Panc1 (cell line): ENCODE measurements at regions not wholly inside any gene's neighbourhood (a gene's known extent, or its start where the extent isn't known, plus 50 kb on each side); places are given as distances from the start of the nearest gene placed in this dataset.

Source experiments
- ATAC-seq: fragments of 200-7000 bp; cut with Tn5 transposase; 2 replicates; pipeline ENCODE4 v1.9.1; 2020; ENCODE audit warnings: mild to moderate bottlenecking, moderate library complexity
- BruUV-seq: library from RNA; stranded (reverse); fragments of 400-500 nt; replicated peaks from 2 replicates; lab custom pipeline; 2021; lab: Mats Ljungman, UMichigan
- CTCF ChIA-PET: fragments of 300-600 bp; sonication (Branson Sonifier 250); formaldehyde crosslinking; loops from one replicate; lab custom pipeline; 2022; ENCODE audit warnings: antibody characterized with exemption; lab: Charles Lee
- POLR2A ChIA-PET: fragments of 300-600 bp; sonication (Branson Sonifier 250); formaldehyde crosslinking; loops from one replicate; lab custom pipeline; 2022; ENCODE audit warnings: antibody characterized with exemption; lab: Charles Lee
- DNase-seq: peaks from one replicate; pipeline ENCODE4 v3.0.0-alpha.2; 2010; ENCODE audit warnings: low read depth, low spot score
- H3K27ac ChIP-seq: 2 replicates; pipeline ENCODE4 v1.5.1; 2011; ENCODE audit warnings: mild to moderate bottlenecking, low read length, inconsistent platforms
- H3K27me3 ChIP-seq: fragments of 200-500 bp; sonication (Bioruptor generic); 2 replicates; pipeline ENCODE4 v1.6.0; 2014; ENCODE audit warnings: low read length, inconsistent platforms; ENCODE audit not compliant: control insufficient read depth, insufficient read depth
- H3K36me3 ChIP-seq: fragments of 200-500 bp; sonication (Bioruptor generic); 2 replicates; pipeline ENCODE4 v1.5.1; 2014; ENCODE audit warnings: inconsistent platforms, mild to moderate bottlenecking, low read length, moderate library complexity; ENCODE audit not compliant: control insufficient read depth, insufficient read depth
- H3K4me1 ChIP-seq: 2 replicates; pipeline ENCODE4 v1.5.1; 2011; ENCODE audit warnings: inconsistent platforms, mild to moderate bottlenecking, low read length, moderate library complexity; ENCODE audit not compliant: control insufficient read depth, insufficient read depth
- H3K4me3 ChIP-seq, 2 experiments: 2 replicates each; pipeline ENCODE4 v1.5.1; 2011 to 2012; ENCODE audit warnings: low read depth in 2 of 2, low read length in 2 of 2, mild to moderate bottlenecking in 2 of 2, inconsistent platforms in 1 of 2, moderate library complexity in 1 of 2
- H3K9me3 ChIP-seq: fragments of 200-500 bp; sonication (Bioruptor generic); 2 replicates; pipeline ENCODE4 v1.5.1; 2014; ENCODE audit warnings: low read depth, mild to moderate bottlenecking, inconsistent platforms, low read length, moderate library complexity; ENCODE audit not compliant: control insufficient read depth, insufficient read depth
- CTCF ChIP-seq: fragments of 450-650 bp; IDR thresholded peaks from 2 replicates; pipeline ENCODE4 v1.5.1; 2017; ENCODE audit warnings: mild to moderate bottlenecking
- POLR2AphosphoS5 ChIP-seq: IDR thresholded peaks from 2 replicates; pipeline ENCODE4 v1.6.1; 2012; ENCODE audit warnings: mild to moderate bottlenecking, low read depth, low read length, moderate library complexity
- REST ChIP-seq, 2 experiments: IDR thresholded peaks; 2 replicates each; pipeline ENCODE4 v1.6.1; 2011 to 2012; ENCODE audit warnings: low read depth in 2 of 2, control low read depth in 1 of 2, low read length in 1 of 2, mild to moderate bottlenecking in 1 of 2, moderate library complexity in 1 of 2; ENCODE audit not compliant: insufficient read depth in 1 of 2
- SIN3A ChIP-seq: IDR thresholded peaks from 2 replicates; pipeline ENCODE4 v1.6.1; 2012; ENCODE audit warnings: low read depth, mild to moderate bottlenecking, low read length, moderate library complexity, borderline replicate concordance; ENCODE audit not compliant: insufficient read depth
- TCF7L2 ChIP-seq: IDR thresholded peaks from 2 replicates; pipeline ENCODE4 v1.6.1; 2011; ENCODE audit warnings: mild to moderate bottlenecking, low read depth, low read length, inconsistent platforms
- in situ Hi-C: cut with HindIII; loops from 2 replicates; pipeline ENCODE4 v1.10.0; 2016; ENCODE audit warnings: low sequenced_read_pairs, low pct_unique_long_range_greater_than_20kb
- intact Hi-C: fragments of 100-400 bp; cut with micrococcal nuclease; formaldehyde crosslinking; loops from one replicate; pipeline ENCODE4 v1.10.0; 2022; ENCODE audit not compliant: unreplicated experiment

GRCh38 chr14:25488961-25489360, 439.0 kb upstream of the STXBP6 start:
- H3K27ac ChIP-seq: no peak overlapping the region
- intact Hi-C loops: no loop called here
- CTCF ChIA-PET: no interaction called here
- no TSS peak for BruUV-seq
- no peaks in the 10 kb centered on the region for H3K4me1 ChIP-seq
- in situ Hi-C loops: no loop called here
- ATAC-seq (no peak), DNase-seq (no peak)
- H3K4me3 ChIP-seq: no peak overlapping the region
- H3K36me3 ChIP-seq: no peaks in the 10 kb centered on the region
- H3K9me3 ChIP-seq: no peaks in the 10 kb centered on the region
- TF ChIP-seq CTCF: no peak
- TF ChIP-seq TCF7L2: no peak
- no peak for TF ChIP-seq REST (IDR thresholded peaks at IDR 0.05; ENCODE audit: insufficient read depth in 1 of 2, low read depth in 2 of 2, low read length in 1 of 2)
- no peak for TF ChIP-seq SIN3A
- TF ChIP-seq POLR2AphosphoS5: no peak
- no peaks in the 10 kb centered on the region for H3K27me3 ChIP-seq
- POLR2A ChIA-PET: no interaction called here

- in situ Hi-C loops: no loop called here
- no TSS peak for BruUV-seq
- H3K4me3 ChIP-seq: no peak overlapping the region
- no peaks in the 10 kb centered on the region for H3K36me3 ChIP-seq
- CTCF ChIA-PET: no interaction called here
- POLR2A ChIA-PET: no interaction called here
- no peaks in the 10 kb centered on the region for H3K27me3 ChIP-seq
- no peaks in the 10 kb centered on the region for H3K9me3 ChIP-seq
- ATAC-seq (no peak), DNase-seq (no peak)
- intact Hi-C loops: no loop called here
- no peak for TF ChIP-seq POLR2AphosphoS5
- TF ChIP-seq SIN3A: no peak
- TF ChIP-seq CTCF: no peak
- no peak for TF ChIP-seq TCF7L2
- TF ChIP-seq REST (IDR thresholded peaks at IDR 0.05; ENCODE audit: insufficient read depth in 1 of 2, low read depth in 2 of 2, low read length in 1 of 2): no peak
- H3K4me1 ChIP-seq: no peaks in the 10 kb centered on the region
- no peak overlapping the region for H3K27ac ChIP-seq
Observed at GRCh38 chr14:25485381-25485780, 435.4 kb upstream of the STXBP6 start.
